HCT116 (cell line): ENCODE measurements at regions not wholly inside any gene's neighbourhood (a gene's known extent, or its start where the extent isn't known, plus 50 kb on each side); places are given as distances from the start of the nearest gene placed in this dataset.

Experiments used
- ATAC-seq: fragments of 200-7000 bp; cut with Tn5 transposase; 2 replicates; pipeline ENCODE4 v1.9.1; 2020; ENCODE audit warnings: mild to moderate bottlenecking, moderate library complexity
- BruUV-seq: library from RNA; stranded (reverse); fragments of 400-500 nt; replicated peaks from 2 replicates; lab custom pipeline; 2021; lab: Mats Ljungman, UMichigan
- CTCF ChIA-PET: fragments of 300-600 bp; sonication (Branson Sonifier 250); formaldehyde crosslinking; loops from one replicate; lab custom pipeline; 2021; ENCODE audit warnings: antibody characterized with exemption; lab: Charles Lee
- POLR2A ChIA-PET: fragments of 300-600, 350-600 bp; sonication (Branson Sonifier 250); formaldehyde crosslinking; loops from one replicate; lab custom pipeline; 2021; ENCODE audit warnings: antibody characterized with exemption; lab: Charles Lee
- RAD21 ChIA-PET, 2 experiments: fragments of 300-600 bp; sonication (Branson Sonifier 250); formaldehyde crosslinking; loops; one replicate each; lab custom pipeline; 2023; ENCODE audit warnings: low total read pairs in 2 of 2; ENCODE audit not compliant: uncharacterized antibody in 2 of 2, unreplicated experiment in 2 of 2, low non-redundant PET in 1 of 2; lab: Charles Lee
- DNase-seq: peaks from one replicate; pipeline ENCODE4 v3.0.0-alpha.2; 2010; ENCODE audit warnings: low read depth, low spot score
- H2AFZ ChIP-seq: fragments of 200-600 bp; shearing (Covaris generic), sonication (generic); 2 replicates; pipeline ENCODE4 v1.6.1; 2017; ENCODE audit warnings: low read depth, mixed run types, mixed read lengths, antibody characterized with exemption, low read length; ENCODE audit not compliant: poor library complexity, severe bottlenecking
- H3K27ac ChIP-seq: 2 replicates; pipeline ENCODE4 v1.5.1; 2012; ENCODE audit warnings: low read depth, low read length
- H3K27me3 ChIP-seq: fragments of 200-600 bp; sonication (generic); 2 replicates; pipeline ENCODE4 v1.6.1; 2016; ENCODE audit warnings: mixed run types, low read length, mixed read lengths; ENCODE audit not compliant: insufficient read depth
- H3K36me3 ChIP-seq, 2 experiments: fragments of 200-500 bp in 1 of 2; fragments of 200-600 bp in 1 of 2; sonication (Bioruptor generic) in 1 of 2; sonication (generic) in 1 of 2; 2 replicates each; pipeline versions ENCODE4 v1.5.1 to v1.6.1; 2014 to 2016; ENCODE audit warnings: low read length in 2 of 2, inconsistent platforms in 1 of 2, mixed read lengths in 1 of 2, mixed run types in 1 of 2; ENCODE audit not compliant: insufficient read depth in 2 of 2, control insufficient read depth in 1 of 2
- H3K4me1 ChIP-seq, 2 experiments: fragments of 200-600 bp in 1 of 2; sonication (generic) in 1 of 2; 2 replicates each; pipeline versions ENCODE4 v1.5.1 to v1.6.1; 2012 to 2017; ENCODE audit warnings: low read length in 2 of 2, inconsistent platforms in 1 of 2, mild to moderate bottlenecking in 1 of 2, mixed read lengths in 1 of 2, mixed run types in 1 of 2, moderate library complexity in 1 of 2; ENCODE audit not compliant: insufficient read depth in 2 of 2, control insufficient read depth in 1 of 2
- H3K4me2 ChIP-seq: fragments of 200-600 bp; sonication (generic); 2 replicates; pipeline ENCODE4 v1.6.1; 2017; ENCODE audit warnings: mixed run types, low read length, mixed read lengths
- H3K4me3 ChIP-seq, 2 experiments: fragments of 200-600 bp in 1 of 2; sonication (generic) in 1 of 2; replicated peaks in 1 of 2; 2 replicates each; pipeline ENCODE4 v1.5.1; 2011 to 2016; ENCODE audit warnings: low read length in 2 of 2, control low read depth in 1 of 2, low read depth in 1 of 2, mild to moderate bottlenecking in 1 of 2, mixed read lengths in 1 of 2, mixed run types in 1 of 2
- H3K79me2 ChIP-seq: fragments of 200-600 bp; sonication (generic); 2 replicates; pipeline ENCODE4 v1.6.1; 2017; ENCODE audit warnings: mild to moderate bottlenecking, mixed run types, low read length, moderate library complexity, mixed read lengths; ENCODE audit not compliant: insufficient read depth
- H3K9ac ChIP-seq: fragments of 200-600 bp; sonication (generic); 2 replicates; pipeline ENCODE4 v1.6.1; 2016; ENCODE audit warnings: low read length, mixed read lengths
- H3K9me2 ChIP-seq: fragments of 200-600 bp; sonication (generic), shearing (Covaris generic); 2 replicates; pipeline ENCODE4 v1.6.1; 2017; ENCODE audit warnings: mixed run types, mild to moderate bottlenecking, moderate library complexity; ENCODE audit not compliant: insufficient read depth
- H3K9me3 ChIP-seq, 2 experiments: fragments of 200-500 bp in 1 of 2; fragments of 200-600 bp in 1 of 2; sonication (Bioruptor generic) in 1 of 2; sonication (generic) in 1 of 2; 2 replicates each; pipeline ENCODE4 v1.6.1; 2014 to 2017; ENCODE audit warnings: low read length in 2 of 2, mixed read lengths in 2 of 2, inconsistent platforms in 1 of 2, low read depth in 1 of 2, mild to moderate bottlenecking in 1 of 2, mixed run types in 1 of 2, moderate library complexity in 1 of 2; ENCODE audit not compliant: control insufficient read depth in 1 of 2, insufficient read depth in 1 of 2
- H4K20me1 ChIP-seq: fragments of 200-600 bp; sonication (generic), shearing (Covaris generic); 2 replicates; pipeline ENCODE4 v1.6.1; 2017; ENCODE audit warnings: mixed run types, mild to moderate bottlenecking, moderate library complexity; ENCODE audit not compliant: insufficient read depth
- CBX3 ChIP-seq: IDR thresholded peaks from 2 replicates; pipeline ENCODE4 v1.6.1; 2012; ENCODE audit warnings: low read depth
- CEBPB ChIP-seq: IDR thresholded peaks from 2 replicates; pipeline ENCODE4 v1.6.1; 2012; ENCODE audit warnings: low read depth
- EGR1 ChIP-seq: IDR thresholded peaks from 2 replicates; pipeline ENCODE4 v1.6.1; 2012; ENCODE audit warnings: low read depth
- ELF1 ChIP-seq: IDR thresholded peaks from 2 replicates; pipeline ENCODE4 v1.6.1; 2012; ENCODE audit warnings: low read depth, borderline replicate concordance
- EZH2phosphoT487 ChIP-seq: fragments of 200-600 bp; IDR thresholded peaks from 2 replicates; pipeline ENCODE4 v1.6.1; 2018; ENCODE audit warnings: antibody characterized with exemption, borderline replicate concordance
- FOSL1 ChIP-seq: IDR thresholded peaks from 2 replicates; pipeline ENCODE4 v1.6.1; 2012; ENCODE audit warnings: low read depth
- POLR2A ChIP-seq: IDR thresholded peaks from 2 replicates; pipeline ENCODE4 v1.7.0; 2011; ENCODE audit warnings: borderline replicate concordance; ENCODE audit not compliant: insufficient read depth, insufficient read length; ENCODE audit errors: extremely low read depth
- SIN3A ChIP-seq: IDR thresholded peaks from 2 replicates; pipeline ENCODE4 v1.6.1; 2012; ENCODE audit warnings: low read depth
- SP1 ChIP-seq: IDR thresholded peaks from 2 replicates; pipeline ENCODE4 v1.6.1; 2012; ENCODE audit warnings: low read depth
- SRF ChIP-seq: IDR thresholded peaks from 2 replicates; pipeline ENCODE4 v1.6.1; 2012; ENCODE audit warnings: low read depth
- TCF7L2 ChIP-seq: IDR thresholded peaks from 2 replicates; pipeline ENCODE4 v1.7.0; 2011; ENCODE audit warnings: borderline replicate concordance, inconsistent platforms; ENCODE audit not compliant: insufficient read depth, insufficient read length; ENCODE audit errors: extremely low read depth
- YY1 ChIP-seq: IDR thresholded peaks from 2 replicates; pipeline ENCODE4 v1.6.1; 2011; ENCODE audit warnings: low read length, low read depth, moderate library complexity, mild to moderate bottlenecking; ENCODE audit not compliant: insufficient replicate concordance; ENCODE audit errors: extremely low read depth
- ZNF274 ChIP-seq: fragments of 200-500 bp; sonication (Bioruptor generic); IDR thresholded peaks from 2 replicates; pipeline ENCODE4 v1.6.1; 2014; ENCODE audit warnings: mild to moderate bottlenecking, low read depth, low read length, inconsistent platforms
- intact Hi-C: fragments of 100-400 bp; cut with micrococcal nuclease; formaldehyde crosslinking; loops from 2 replicates; pipeline ENCODE4 v1.10.0; 2022
- TF ChIP-seq, protein P1 (sequence below): IDR thresholded peaks from 2 replicates; pipeline ENCODE4 v1.6.1; 2012
- TF ChIP-seq, protein P2 (sequence below), 3 experiments: fragments of 200-600 bp in 1 of 3; sonication (generic) in 1 of 3; IDR thresholded peaks in 2 of 3; conservative IDR thresholded peaks in 1 of 3; 2 replicates each; pipeline ENCODE4 v1.5.1; 2012 to 2017; ENCODE audit warnings: low read depth in 2 of 3, low read length in 2 of 3, antibody characterized with exemption in 1 of 3, borderline replicate concordance in 1 of 3, control low read depth in 1 of 3, mild to moderate bottlenecking in 1 of 3, mixed read lengths in 1 of 3, mixed run types in 1 of 3, moderate library complexity in 1 of 3; ENCODE audit not compliant: insufficient read depth in 1 of 3
- TF ChIP-seq, protein P3 (sequence below): IDR thresholded peaks from 2 replicates; pipeline ENCODE4 v1.6.1; 2012
- TF ChIP-seq, protein P4 (sequence below): IDR thresholded peaks from 2 replicates; pipeline ENCODE4 v1.6.1; 2011; ENCODE audit warnings: mild to moderate bottlenecking, low read length, moderate library complexity; ENCODE audit not compliant: insufficient replicate concordance; ENCODE audit errors: extremely low read depth
- TF ChIP-seq, protein P5 (sequence below): IDR thresholded peaks from 2 replicates; pipeline ENCODE4 v1.6.1; 2012; ENCODE audit warnings: low read depth

DNA sequence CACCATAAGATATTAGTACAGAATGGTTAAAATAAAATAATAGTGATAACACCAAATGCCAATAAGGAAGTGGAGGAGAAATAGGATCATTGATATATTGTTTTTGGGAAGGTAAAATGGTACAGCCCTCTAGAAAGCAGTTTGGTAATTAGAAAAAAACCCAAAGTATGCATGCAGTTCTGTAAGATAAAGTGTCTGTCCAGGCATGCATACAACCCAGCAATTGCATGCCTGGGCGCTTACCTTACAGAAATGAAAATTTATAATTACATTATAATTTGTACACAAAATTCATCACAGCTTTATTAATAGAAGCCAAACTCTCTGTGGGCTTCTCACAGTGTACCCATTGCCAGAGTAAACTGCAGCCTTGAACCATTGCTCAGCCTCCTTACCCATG lies 124.7 kb downstream of the TTC6 start (continued):
- TF ChIP-seq, protein P1, sequence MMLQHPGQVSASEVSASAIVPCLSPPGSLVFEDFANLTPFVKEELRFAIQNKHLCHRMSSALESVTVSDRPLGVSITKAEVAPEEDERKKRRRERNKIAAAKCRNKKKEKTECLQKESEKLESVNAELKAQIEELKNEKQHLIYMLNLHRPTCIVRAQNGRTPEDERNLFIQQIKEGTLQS, result no peak
- TF ChIP-seq, all 23 proteins: peak for 0

DNA sequence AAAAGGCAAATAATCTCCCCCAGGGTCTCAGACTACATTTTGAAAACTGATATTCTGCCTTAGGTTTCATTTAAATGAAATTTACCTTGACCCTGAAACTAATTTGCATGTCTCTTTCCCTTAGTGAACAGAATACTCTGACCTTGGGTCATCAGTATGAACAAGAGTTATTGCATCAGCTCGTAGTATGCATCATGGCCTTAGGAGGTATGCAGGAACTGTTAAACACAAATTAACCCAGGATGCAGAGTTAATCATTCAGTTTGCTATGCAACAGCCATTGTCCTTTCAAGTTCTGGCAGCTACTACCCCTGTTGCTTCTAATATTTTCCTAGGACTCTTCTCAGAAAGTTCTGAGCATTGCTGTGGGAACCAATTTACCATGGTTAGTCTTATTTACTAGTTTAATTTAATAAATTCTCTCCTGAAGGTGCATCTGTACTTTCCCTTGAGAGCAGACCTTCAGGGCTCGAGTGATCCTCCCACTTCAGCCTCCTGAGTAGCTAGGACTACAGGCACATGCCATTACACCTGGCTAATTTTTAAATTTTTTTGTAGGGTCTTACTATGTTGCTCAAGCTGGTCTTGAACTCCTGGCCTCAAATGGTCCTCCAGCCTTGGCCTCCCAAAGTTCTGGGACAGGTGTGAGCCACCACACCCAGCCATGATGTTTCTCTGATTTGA lies 126.7 kb downstream of the TTC6 start:
- no peak for DNase-seq
- H3K9ac ChIP-seq, result no peak overlapping the region
- ChIA-PET POLR2A (no interaction called here), RAD21 (no interaction called here), CTCF (no interaction called here)
- no peaks in the 10 kb centered on the region for H3K9me3 ChIP-seq
- no peak overlapping the region for H3K4me2 ChIP-seq
- ATAC-seq, result no peak
- no peak overlapping the region for H3K27ac ChIP-seq
- BruUV-seq, result no TSS peak
- H4K20me1 ChIP-seq, result no peaks in the 10 kb centered on the region
- intact Hi-C loops, result no loop called here
- H3K9me2 ChIP-seq, result no peaks in the 10 kb centered on the region
- H3K4me3 ChIP-seq, result no peak overlapping the region
- H3K4me1 ChIP-seq, result no peaks in the 10 kb centered on the region
- H3K27me3 ChIP-seq, result no peaks in the 10 kb centered on the region
- H3K36me3 ChIP-seq, result no peaks in the 10 kb centered on the region
- H3K79me2 ChIP-seq, result no peaks in the 10 kb centered on the region
- H2AFZ ChIP-seq, result no peak overlapping the region
- TF ChIP-seq SRF, result no peak
- no peak for TF ChIP-seq SIN3A
- TF ChIP-seq, protein P2, sequence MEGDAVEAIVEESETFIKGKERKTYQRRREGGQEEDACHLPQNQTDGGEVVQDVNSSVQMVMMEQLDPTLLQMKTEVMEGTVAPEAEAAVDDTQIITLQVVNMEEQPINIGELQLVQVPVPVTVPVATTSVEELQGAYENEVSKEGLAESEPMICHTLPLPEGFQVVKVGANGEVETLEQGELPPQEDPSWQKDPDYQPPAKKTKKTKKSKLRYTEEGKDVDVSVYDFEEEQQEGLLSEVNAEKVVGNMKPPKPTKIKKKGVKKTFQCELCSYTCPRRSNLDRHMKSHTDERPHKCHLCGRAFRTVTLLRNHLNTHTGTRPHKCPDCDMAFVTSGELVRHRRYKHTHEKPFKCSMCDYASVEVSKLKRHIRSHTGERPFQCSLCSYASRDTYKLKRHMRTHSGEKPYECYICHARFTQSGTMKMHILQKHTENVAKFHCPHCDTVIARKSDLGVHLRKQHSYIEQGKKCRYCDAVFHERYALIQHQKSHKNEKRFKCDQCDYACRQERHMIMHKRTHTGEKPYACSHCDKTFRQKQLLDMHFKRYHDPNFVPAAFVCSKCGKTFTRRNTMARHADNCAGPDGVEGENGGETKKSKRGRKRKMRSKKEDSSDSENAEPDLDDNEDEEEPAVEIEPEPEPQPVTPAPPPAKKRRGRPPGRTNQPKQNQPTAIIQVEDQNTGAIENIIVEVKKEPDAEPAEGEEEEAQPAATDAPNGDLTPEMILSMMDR (IDR thresholded peaks at IDR 0.05 in 2 of 3, conservative IDR thresholded peaks at IDR 0.05 in 1 of 3; ENCODE audit: borderline replicate concordance in 1 of 3, insufficient read depth in 1 of 3, low read depth in 2 of 3, low read length in 2 of 3), result no peak
- no peak for TF ChIP-seq ZNF274
- TF ChIP-seq ELF1, result no peak
- no peak for TF ChIP-seq TCF7L2
- TF ChIP-seq EGR1, result no peak
- no peak for TF ChIP-seq SP1
- TF ChIP-seq, protein P3, sequence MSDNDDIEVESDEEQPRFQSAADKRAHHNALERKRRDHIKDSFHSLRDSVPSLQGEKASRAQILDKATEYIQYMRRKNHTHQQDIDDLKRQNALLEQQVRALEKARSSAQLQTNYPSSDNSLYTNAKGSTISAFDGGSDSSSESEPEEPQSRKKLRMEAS, result no peak
- TF ChIP-seq, protein P4, sequence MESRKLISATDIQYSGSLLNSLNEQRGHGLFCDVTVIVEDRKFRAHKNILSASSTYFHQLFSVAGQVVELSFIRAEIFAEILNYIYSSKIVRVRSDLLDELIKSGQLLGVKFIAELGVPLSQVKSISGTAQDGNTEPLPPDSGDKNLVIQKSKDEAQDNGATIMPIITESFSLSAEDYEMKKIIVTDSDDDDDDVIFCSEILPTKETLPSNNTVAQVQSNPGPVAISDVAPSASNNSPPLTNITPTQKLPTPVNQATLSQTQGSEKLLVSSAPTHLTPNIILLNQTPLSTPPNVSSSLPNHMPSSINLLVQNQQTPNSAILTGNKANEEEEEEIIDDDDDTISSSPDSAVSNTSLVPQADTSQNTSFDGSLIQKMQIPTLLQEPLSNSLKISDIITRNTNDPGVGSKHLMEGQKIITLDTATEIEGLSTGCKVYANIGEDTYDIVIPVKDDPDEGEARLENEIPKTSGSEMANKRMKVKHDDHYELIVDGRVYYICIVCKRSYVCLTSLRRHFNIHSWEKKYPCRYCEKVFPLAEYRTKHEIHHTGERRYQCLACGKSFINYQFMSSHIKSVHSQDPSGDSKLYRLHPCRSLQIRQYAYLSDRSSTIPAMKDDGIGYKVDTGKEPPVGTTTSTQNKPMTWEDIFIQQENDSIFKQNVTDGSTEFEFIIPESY, result no peak
- TF ChIP-seq EZH2phosphoT487, result no peak
- no peak for TF ChIP-seq CEBPB
- no peak for TF ChIP-seq CBX3
- TF ChIP-seq POLR2A, result no peak
- TF ChIP-seq YY1, result no peak
- TF ChIP-seq FOSL1, result no peak
- TF ChIP-seq, protein P5, sequence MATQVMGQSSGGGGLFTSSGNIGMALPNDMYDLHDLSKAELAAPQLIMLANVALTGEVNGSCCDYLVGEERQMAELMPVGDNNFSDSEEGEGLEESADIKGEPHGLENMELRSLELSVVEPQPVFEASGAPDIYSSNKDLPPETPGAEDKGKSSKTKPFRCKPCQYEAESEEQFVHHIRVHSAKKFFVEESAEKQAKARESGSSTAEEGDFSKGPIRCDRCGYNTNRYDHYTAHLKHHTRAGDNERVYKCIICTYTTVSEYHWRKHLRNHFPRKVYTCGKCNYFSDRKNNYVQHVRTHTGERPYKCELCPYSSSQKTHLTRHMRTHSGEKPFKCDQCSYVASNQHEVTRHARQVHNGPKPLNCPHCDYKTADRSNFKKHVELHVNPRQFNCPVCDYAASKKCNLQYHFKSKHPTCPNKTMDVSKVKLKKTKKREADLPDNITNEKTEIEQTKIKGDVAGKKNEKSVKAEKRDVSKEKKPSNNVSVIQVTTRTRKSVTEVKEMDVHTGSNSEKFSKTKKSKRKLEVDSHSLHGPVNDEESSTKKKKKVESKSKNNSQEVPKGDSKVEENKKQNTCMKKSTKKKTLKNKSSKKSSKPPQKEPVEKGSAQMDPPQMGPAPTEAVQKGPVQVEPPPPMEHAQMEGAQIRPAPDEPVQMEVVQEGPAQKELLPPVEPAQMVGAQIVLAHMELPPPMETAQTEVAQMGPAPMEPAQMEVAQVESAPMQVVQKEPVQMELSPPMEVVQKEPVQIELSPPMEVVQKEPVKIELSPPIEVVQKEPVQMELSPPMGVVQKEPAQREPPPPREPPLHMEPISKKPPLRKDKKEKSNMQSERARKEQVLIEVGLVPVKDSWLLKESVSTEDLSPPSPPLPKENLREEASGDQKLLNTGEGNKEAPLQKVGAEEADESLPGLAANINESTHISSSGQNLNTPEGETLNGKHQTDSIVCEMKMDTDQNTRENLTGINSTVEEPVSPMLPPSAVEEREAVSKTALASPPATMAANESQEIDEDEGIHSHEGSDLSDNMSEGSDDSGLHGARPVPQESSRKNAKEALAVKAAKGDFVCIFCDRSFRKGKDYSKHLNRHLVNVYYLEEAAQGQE, result no peak
